ENCODE measurements at regions not wholly inside any gene's neighbourhood (a gene's known extent, or its start where the extent isn't known, plus 50 kb on each side); places are given as distances from the start of the nearest gene placed in this dataset.

DNA sequence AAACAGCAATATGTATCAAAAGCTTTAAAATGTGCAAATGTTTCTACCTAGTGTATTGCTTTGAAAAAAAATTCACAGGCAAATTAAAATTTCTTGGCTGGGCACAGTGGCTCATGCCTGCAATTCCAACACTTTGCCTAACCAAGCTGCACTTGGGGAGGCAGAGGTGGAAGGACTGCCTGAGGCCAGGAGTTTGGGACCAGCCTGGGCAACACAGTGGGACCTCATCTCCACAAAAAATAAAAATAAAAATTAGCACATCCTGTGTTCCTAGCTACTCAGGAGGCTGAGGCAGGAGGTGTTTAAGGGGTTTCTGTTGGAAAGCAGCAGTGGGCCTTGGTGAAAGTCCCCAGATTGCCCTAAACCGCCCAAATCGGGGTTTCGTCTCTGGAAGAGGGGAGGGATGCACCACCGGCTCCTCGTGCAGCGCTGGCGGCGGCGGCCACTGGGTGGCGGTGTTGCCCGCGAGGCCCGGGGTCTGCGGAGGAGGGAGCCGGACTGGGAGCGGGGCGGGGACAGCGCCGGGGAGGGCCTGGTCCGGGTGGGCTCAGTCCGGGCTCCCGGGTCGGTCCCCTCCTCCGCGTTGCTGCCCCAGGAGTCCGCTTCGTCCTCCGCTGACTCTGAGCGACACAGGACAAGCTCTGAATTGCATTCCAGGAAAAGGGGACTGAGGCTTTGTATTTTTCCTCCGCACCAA is 265.6 kb downstream of the AACS start:
- POLR2A ChIA-PET, result no interaction called here

DNA sequence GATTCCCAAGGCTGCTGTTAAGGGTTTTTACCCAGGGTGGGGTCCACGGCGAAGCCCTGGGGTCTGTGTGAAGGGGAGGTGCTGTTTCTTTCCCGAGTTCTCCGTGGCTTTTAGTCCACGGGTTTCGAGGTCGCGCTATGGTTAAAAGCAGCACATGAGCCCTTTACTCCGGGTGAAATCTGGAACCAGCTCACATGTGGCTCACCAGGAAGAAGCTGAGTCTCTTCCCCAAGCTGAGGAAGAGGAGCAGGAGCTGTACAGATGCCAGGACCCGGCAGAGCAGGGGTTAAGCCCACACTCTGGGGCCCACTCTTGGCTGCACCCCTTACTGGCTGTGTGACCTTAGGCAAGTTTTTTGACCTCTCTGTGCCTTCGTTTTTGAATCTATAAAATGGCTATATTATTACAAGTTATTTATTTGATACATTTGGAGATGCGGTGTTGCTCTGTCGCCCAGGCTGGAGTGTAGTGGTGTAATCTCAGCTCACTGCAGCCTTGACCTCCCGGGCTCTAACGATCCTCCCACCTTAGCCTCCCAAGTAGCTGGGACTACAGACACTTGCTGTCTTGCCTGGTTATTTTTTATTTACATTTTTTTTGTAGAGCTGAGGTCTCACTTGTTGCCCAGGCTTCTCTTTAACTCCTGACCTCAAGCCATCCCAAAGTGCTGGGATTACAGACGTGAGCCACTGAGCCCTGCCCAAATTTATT is 266.3 kb downstream of the AACS start:
- TF ChIP-seq, protein P1, sequence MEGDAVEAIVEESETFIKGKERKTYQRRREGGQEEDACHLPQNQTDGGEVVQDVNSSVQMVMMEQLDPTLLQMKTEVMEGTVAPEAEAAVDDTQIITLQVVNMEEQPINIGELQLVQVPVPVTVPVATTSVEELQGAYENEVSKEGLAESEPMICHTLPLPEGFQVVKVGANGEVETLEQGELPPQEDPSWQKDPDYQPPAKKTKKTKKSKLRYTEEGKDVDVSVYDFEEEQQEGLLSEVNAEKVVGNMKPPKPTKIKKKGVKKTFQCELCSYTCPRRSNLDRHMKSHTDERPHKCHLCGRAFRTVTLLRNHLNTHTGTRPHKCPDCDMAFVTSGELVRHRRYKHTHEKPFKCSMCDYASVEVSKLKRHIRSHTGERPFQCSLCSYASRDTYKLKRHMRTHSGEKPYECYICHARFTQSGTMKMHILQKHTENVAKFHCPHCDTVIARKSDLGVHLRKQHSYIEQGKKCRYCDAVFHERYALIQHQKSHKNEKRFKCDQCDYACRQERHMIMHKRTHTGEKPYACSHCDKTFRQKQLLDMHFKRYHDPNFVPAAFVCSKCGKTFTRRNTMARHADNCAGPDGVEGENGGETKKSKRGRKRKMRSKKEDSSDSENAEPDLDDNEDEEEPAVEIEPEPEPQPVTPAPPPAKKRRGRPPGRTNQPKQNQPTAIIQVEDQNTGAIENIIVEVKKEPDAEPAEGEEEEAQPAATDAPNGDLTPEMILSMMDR (IDR thresholded peaks at IDR 0.05; ENCODE audit: unreplicated experiment), result no peak
- no peaks in the 10 kb centered on the region for H3K36me3 Mint-ChIP-seq (ENCODE audit: insufficient read depth, unreplicated experiment)
- no TSS peak for BruUV-seq (replicated peaks)
- peak overlapping the region; percentile 42 for H3K4me3 Mint-ChIP-seq (ENCODE audit: unreplicated experiment)
- H3K27me3 Mint-ChIP-seq (ENCODE audit: insufficient read depth, unreplicated experiment), result peaks cover 42% of the 10 kb centered on the region
- no peaks in the 10 kb centered on the region for H3K4me1 Mint-ChIP-seq (ENCODE audit: insufficient read depth, unreplicated experiment)
- intact Hi-C loops (cut with micrococcal nuclease), result loop anchor here (1.0 to 10.0 kb wide), 2 partner anchors 72 to 1543 kb away; no protein-coding TSS in a partner anchor
- no peak for DNase-seq (ENCODE audit: unreplicated experiment)
- no peak overlapping the region for H3K27ac Mint-ChIP-seq (ENCODE audit: low read depth, unreplicated experiment)
- CTCF ChIA-PET, result interaction anchor here (0.6 to 3.5 kb wide), 40 partner anchors 9 to 1720 kb away, joined by 3 to 41 read pairs (median 4); no protein-coding TSS in a partner anchor
- H3K9me3 Mint-ChIP-seq (ENCODE audit: unreplicated experiment), result no peaks in the 10 kb centered on the region
- POLR2A ChIA-PET, result interaction anchor here (1.2 kb wide), 1 partner anchor 10 kb away, joined by 5 read pairs; no protein-coding TSS in a partner anchor

More for the DNA sequence above, 265.6 kb downstream of the AACS start:
- no peaks in the 10 kb centered on the region for H3K4me1 Mint-ChIP-seq (ENCODE audit: insufficient read depth, unreplicated experiment)
- H3K4me3 Mint-ChIP-seq (ENCODE audit: unreplicated experiment), result peak overlapping the region; percentile 42
- peak; percentile 51 for DNase-seq (ENCODE audit: unreplicated experiment)
- BruUV-seq (replicated peaks), result no TSS peak
- CTCF ChIA-PET, result interaction anchor here (0.6 to 3.5 kb wide), 38 partner anchors 10 to 1721 kb away, joined by 3 to 41 read pairs (median 4); no protein-coding TSS in a partner anchor
- H3K27me3 Mint-ChIP-seq (ENCODE audit: insufficient read depth, unreplicated experiment), result peaks cover 46% of the 10 kb centered on the region
- H3K36me3 Mint-ChIP-seq (ENCODE audit: insufficient read depth, unreplicated experiment), result no peaks in the 10 kb centered on the region
- intact Hi-C loops (cut with micrococcal nuclease), result loop anchor here (1.0 to 10.0 kb wide), 2 partner anchors 73 to 1544 kb away; no protein-coding TSS in a partner anchor
- no peak overlapping the region for H3K27ac Mint-ChIP-seq (ENCODE audit: low read depth, unreplicated experiment)
- no peaks in the 10 kb centered on the region for H3K9me3 Mint-ChIP-seq (ENCODE audit: unreplicated experiment)
- TF ChIP-seq, protein P1 (IDR thresholded peaks at IDR 0.05; ENCODE audit: unreplicated experiment), result peak; percentile 96

DNA sequence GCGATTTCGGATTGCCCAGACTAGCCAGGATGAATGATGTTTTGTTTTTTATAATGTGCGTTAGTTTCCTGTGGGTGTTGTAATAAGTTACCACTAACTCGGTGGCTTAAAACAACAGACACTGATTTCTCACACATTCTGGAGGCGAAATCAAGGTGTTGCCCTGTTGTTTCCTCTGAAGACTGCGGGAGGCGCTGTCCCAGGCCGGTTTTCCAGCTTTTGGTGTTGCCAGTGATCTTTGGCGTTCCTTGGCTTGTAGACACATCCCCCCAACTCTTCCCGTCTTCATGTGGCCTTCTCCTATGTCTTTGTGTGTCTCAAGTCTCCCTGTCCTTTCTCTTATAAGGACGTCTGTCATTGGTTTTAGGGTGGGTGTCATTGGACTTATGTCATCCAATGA is 267.7 kb downstream of the AACS start:
- no peaks in the 10 kb centered on the region for H3K36me3 Mint-ChIP-seq (ENCODE audit: insufficient read depth, unreplicated experiment)
- POLR2A ChIA-PET, result no interaction called here
- TF ChIP-seq, protein P1 (IDR thresholded peaks at IDR 0.05; ENCODE audit: unreplicated experiment), result peak; percentile 23
- no peaks in the 10 kb centered on the region for H3K4me1 Mint-ChIP-seq (ENCODE audit: insufficient read depth, unreplicated experiment)
- no TSS peak for BruUV-seq (replicated peaks)
- no peak overlapping the region for H3K27ac Mint-ChIP-seq (ENCODE audit: low read depth, unreplicated experiment)
- H3K4me3 Mint-ChIP-seq (ENCODE audit: unreplicated experiment), result no peak overlapping the region
- peaks cover 39% of the 10 kb centered on the region for H3K27me3 Mint-ChIP-seq (ENCODE audit: insufficient read depth, unreplicated experiment)
- intact Hi-C loops (cut with micrococcal nuclease), result loop anchor here (10.0 kb wide), 1 partner anchor 1542 kb away; no protein-coding TSS in a partner anchor
- DNase-seq (ENCODE audit: unreplicated experiment), result no peak
- CTCF ChIA-PET, result interaction anchor here (0.6 to 3.5 kb wide), 7 partner anchors 11 to 1465 kb away, joined by 3 to 18 read pairs (median 3); no protein-coding TSS in a partner anchor
- H3K9me3 Mint-ChIP-seq (ENCODE audit: unreplicated experiment), result no peaks in the 10 kb centered on the region

DNA sequence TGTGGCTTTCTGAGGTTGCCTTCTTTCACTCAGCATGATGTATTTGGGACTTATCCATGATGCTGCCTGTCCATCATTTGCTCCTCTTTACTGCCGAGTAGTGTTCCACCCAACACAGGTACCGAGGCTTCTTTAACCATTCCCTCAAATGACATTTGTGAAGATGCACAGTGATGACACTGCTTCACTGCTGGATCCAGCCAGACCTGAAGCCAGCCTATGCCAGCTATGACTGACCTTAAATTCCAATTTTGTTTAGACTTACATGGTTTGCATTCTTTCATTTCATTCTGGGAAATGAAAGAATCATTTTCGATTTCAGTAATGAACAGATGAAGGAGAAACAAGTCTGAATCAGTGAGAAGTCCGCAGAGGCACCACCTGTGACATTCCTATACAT is 271.0 kb downstream of the AACS start:
- POLR2A ChIA-PET, result no interaction called here
- no TSS peak for BruUV-seq (replicated peaks)
- Mint-ChIP-seq H3K27ac (ENCODE audit: low read depth, unreplicated experiment) (no peak overlapping the region), H3K27me3 (ENCODE audit: insufficient read depth, unreplicated experiment) (peaks cover 54% of the 10 kb centered on the region), H3K4me3 (ENCODE audit: unreplicated experiment) (no peak overlapping the region), H3K4me1 (ENCODE audit: insufficient read depth, unreplicated experiment) (no peaks in the 10 kb centered on the region), H3K36me3 (ENCODE audit: insufficient read depth, unreplicated experiment) (no peaks in the 10 kb centered on the region), H3K9me3 (ENCODE audit: unreplicated experiment) (no peaks in the 10 kb centered on the region)
- CTCF ChIA-PET, result interaction anchor here (0.7 to 1.3 kb wide), 3 partner anchors 67 to 1519 kb away, joined by 3 to 4 read pairs (median 3); no protein-coding TSS in a partner anchor
- intact Hi-C loops (cut with micrococcal nuclease), result loop anchor here (10.0 kb wide), 1 partner anchor 1539 kb away; no protein-coding TSS in a partner anchor
- no peak for DNase-seq (ENCODE audit: unreplicated experiment)
- TF ChIP-seq, protein P1 (IDR thresholded peaks at IDR 0.05; ENCODE audit: unreplicated experiment), result no peak
